GM23248 (cell line): ENCODE measurements at regions not wholly inside any gene's neighbourhood (a gene's known extent, or its start where the extent isn't known, plus 50 kb on each side); places are given as distances from the start of the nearest gene placed in this dataset.

Source experiments
- DNase-seq: peaks from one replicate; pipeline ENCODE4 v3.0.0-alpha.2; 2015
- H2AFZ ChIP-seq: fragments of 200-600 bp; sonication (generic); 2 replicates; pipeline ENCODE4 v1.6.1; 2016; ENCODE audit warnings: antibody characterized with exemption
- H3F3A ChIP-seq: fragments of 200-600 bp; sonication (generic); 2 replicates; pipeline ENCODE4 v1.6.1; 2016; ENCODE audit warnings: mild to moderate bottlenecking, antibody characterized with exemption, mixed run types; ENCODE audit not compliant: insufficient read depth
- H3K27ac ChIP-seq: fragments of 200-600 bp; sonication (generic); 2 replicates; pipeline ENCODE4 v1.5.1; 2016; ENCODE audit warnings: mild to moderate bottlenecking
- H3K27me3 ChIP-seq: fragments of 200-600 bp; sonication (generic); replicated peaks from 2 replicates; pipeline ENCODE4 v1.6.1; 2016; ENCODE audit warnings: mild to moderate bottlenecking; ENCODE audit not compliant: insufficient read depth
- H3K36me3 ChIP-seq: fragments of 200-600 bp; sonication (generic); 2 replicates; pipeline ENCODE4 v1.6.1; 2016; ENCODE audit warnings: low read depth, mild to moderate bottlenecking
- H3K4me1 ChIP-seq: fragments of 200-600 bp; sonication (generic); 2 replicates; pipeline ENCODE4 v1.6.1; 2016; ENCODE audit warnings: mild to moderate bottlenecking; ENCODE audit not compliant: insufficient read depth
- H3K4me2 ChIP-seq: fragments of 200-600 bp; sonication (generic); one replicate; pipeline ENCODE4 v1.6.1; 2016; ENCODE audit warnings: mild to moderate bottlenecking; ENCODE audit not compliant: unreplicated experiment
- H3K4me3 ChIP-seq: fragments of 200-600 bp; sonication (generic); 2 replicates; pipeline ENCODE4 v1.5.1; 2016; ENCODE audit warnings: mild to moderate bottlenecking
- H3K79me2 ChIP-seq: fragments of 200-600 bp; sonication (generic); 2 replicates; pipeline ENCODE4 v1.6.1; 2016; ENCODE audit warnings: mild to moderate bottlenecking; ENCODE audit not compliant: insufficient read depth
- H3K9ac ChIP-seq: fragments of 200-600 bp; sonication (generic); 2 replicates; pipeline ENCODE4 v1.6.1; 2016; ENCODE audit warnings: mild to moderate bottlenecking
- H3K9me2 ChIP-seq: fragments of 200-600 bp; sonication (generic); 2 replicates; pipeline ENCODE4 v1.6.1; 2016; ENCODE audit warnings: mixed run types, mild to moderate bottlenecking, moderate library complexity; ENCODE audit not compliant: insufficient read depth
- H3K9me3 ChIP-seq: fragments of 200-600 bp; sonication (generic); one replicate; pipeline ENCODE4 v1.6.1; 2017; ENCODE audit warnings: low read depth
- H4K20me1 ChIP-seq: fragments of 200-600 bp; sonication (generic); 2 replicates; pipeline ENCODE4 v1.6.0; 2016; ENCODE audit not compliant: insufficient read depth
- EZH2 ChIP-seq: fragments of 200-600 bp; sonication (generic); IDR thresholded peaks from 2 replicates; pipeline ENCODE4 v1.6.1; 2018; ENCODE audit warnings: antibody characterized with exemption, mild to moderate bottlenecking; ENCODE audit not compliant: insufficient read depth, poor library complexity, severe bottlenecking
- EZH2phosphoT487 ChIP-seq: fragments of 200-600 bp; sonication (generic); IDR thresholded peaks from 2 replicates; pipeline ENCODE4 v1.6.1; 2018; ENCODE audit warnings: antibody characterized with exemption, moderate library complexity, mild to moderate bottlenecking, low read depth; ENCODE audit not compliant: insufficient read depth
- WGBS, 2 experiments: methylation state at CpG; one replicate each; pipeline ENCODE4 v1.1.6; 2015 to 2017; ENCODE audit warnings: low lambda C conversion rate in 2 of 2, low coverage in 1 of 2; ENCODE audit errors: missing lambda C conversion rate in 2 of 2; 5-methylcytosine and 5-hydroxymethylcytosine counted together
- in situ Hi-C: fragments of 300-500 bp; cut with MboI; formaldehyde crosslinking; loops from 2 replicates; pipeline ENCODE4 v1.15.0; 2020

DNA sequence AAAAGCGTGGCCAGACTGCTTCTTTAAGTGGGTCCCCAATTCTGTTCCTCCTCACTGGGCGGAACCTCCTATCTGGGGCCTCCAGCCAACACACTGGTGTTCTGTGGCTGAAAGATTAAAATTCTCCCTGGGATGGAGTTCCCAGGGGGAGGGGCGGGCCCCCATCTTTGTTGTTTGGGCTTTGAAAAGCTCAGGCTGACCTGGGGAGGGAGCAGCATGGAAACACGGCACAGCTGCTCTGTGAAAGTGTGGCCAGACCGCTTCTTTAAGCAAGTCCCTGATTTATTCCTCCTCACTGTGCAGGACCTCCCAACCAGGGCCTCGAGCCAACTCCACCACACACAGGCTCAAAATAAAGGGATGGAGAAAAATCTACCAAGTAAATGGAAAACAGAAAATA lies 219.5 kb downstream of the TMEM47 start:
- H3K9me3 ChIP-seq = no peaks in the 10 kb centered on the region
- no peaks in the 10 kb centered on the region for H3K79me2 ChIP-seq
- WGBS, 2 experiments = 10 to 15% methylated on average over 4 to 6 of the region's 6 CpGs
- in situ Hi-C loops = no loop called here
- H4K20me1 ChIP-seq = no peaks in the 10 kb centered on the region
- H3F3A ChIP-seq = no peaks in the 10 kb centered on the region
- no peak overlapping the region for H2AFZ ChIP-seq
- no peak for DNase-seq
- no peak overlapping the region for H3K9ac ChIP-seq
- H3K36me3 ChIP-seq = no peaks in the 10 kb centered on the region
- no peaks in the 10 kb centered on the region for H3K9me2 ChIP-seq
- no peak overlapping the region for H3K4me2 ChIP-seq
- no peak overlapping the region for H3K4me3 ChIP-seq
- no peak for TF ChIP-seq EZH2
- no peak for TF ChIP-seq EZH2phosphoT487
- H3K27ac ChIP-seq = no peak overlapping the region
- no peaks in the 10 kb centered on the region for H3K4me1 ChIP-seq
- H3K27me3 ChIP-seq = no peaks in the 10 kb centered on the region

DNA sequence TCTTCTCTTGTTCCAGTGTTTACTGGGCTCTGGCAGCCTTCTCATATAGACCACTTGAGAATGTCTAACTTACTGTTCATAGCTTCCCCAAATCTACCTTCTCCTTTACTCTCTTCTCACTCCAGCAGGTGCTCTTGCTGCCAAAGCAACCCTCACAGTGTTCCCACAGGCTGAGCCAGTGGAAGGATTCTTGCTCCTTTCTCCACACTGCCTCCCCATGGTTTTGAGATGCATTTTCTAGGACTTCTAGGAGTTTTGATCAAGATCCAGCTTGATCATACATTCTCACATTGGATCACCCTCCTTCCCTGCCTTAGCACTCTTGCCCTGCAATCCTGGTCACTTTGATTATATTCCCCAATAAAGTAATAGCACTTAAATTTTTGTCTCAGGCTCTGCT lies 230.8 kb downstream of the TMEM47 start:
- H3K9me3 ChIP-seq = no peaks in the 10 kb centered on the region
- no peaks in the 10 kb centered on the region for H3K27me3 ChIP-seq
- H3K9me2 ChIP-seq = no peaks in the 10 kb centered on the region
- no peak overlapping the region for H3K9ac ChIP-seq
- H3K4me1 ChIP-seq = no peaks in the 10 kb centered on the region
- H3K79me2 ChIP-seq = no peaks in the 10 kb centered on the region
- no peak overlapping the region for H3K4me2 ChIP-seq
- no peak for TF ChIP-seq EZH2phosphoT487
- no peak for TF ChIP-seq EZH2
- in situ Hi-C loops = no loop called here
- no peaks in the 10 kb centered on the region for H4K20me1 ChIP-seq
- H2AFZ ChIP-seq = no peak overlapping the region
- no peaks in the 10 kb centered on the region for H3K36me3 ChIP-seq
- H3F3A ChIP-seq = no peaks in the 10 kb centered on the region
- H3K27ac ChIP-seq = no peak overlapping the region
- H3K4me3 ChIP-seq = no peak overlapping the region
- no peak for DNase-seq

- Histone ChIP-seq H3F3A (no peaks in the 10 kb centered on the region), H3K4me1 (no peaks in the 10 kb centered on the region), H3K9me3 (no peaks in the 10 kb centered on the region), H2AFZ (no peak overlapping the region), H3K4me2 (no peak overlapping the region), H3K27ac (no peak overlapping the region), H3K9ac (no peak overlapping the region), H3K36me3 (no peaks in the 10 kb centered on the region), H4K20me1 (no peaks in the 10 kb centered on the region), H3K4me3 (no peak overlapping the region), H3K9me2 (no peaks in the 10 kb centered on the region), H3K79me2 (no peaks in the 10 kb centered on the region), H3K27me3 (no peaks in the 10 kb centered on the region)
- WGBS, 2 experiments = 55 to 71% methylated on average over 1 of the region's 1 CpG
- no peak for TF ChIP-seq EZH2phosphoT487
- no peak for TF ChIP-seq EZH2
- in situ Hi-C loops = no loop called here
- no peak for DNase-seq
Measured at GRCh38 chrX:34406580-34406979, 250.5 kb downstream of the TMEM47 start.

- no peak for DNase-seq
- in situ Hi-C loops = no loop called here
- TF ChIP-seq EZH2 (no peak), EZH2phosphoT487 (no peak)
- H3K9ac ChIP-seq = no peak overlapping the region
- 13 to 21% methylated on average over 7 of the region's 7 CpGs for WGBS, 2 experiments
- no peaks in the 10 kb centered on the region for H3K79me2 ChIP-seq
- no peak overlapping the region for H3K27ac ChIP-seq
- H4K20me1 ChIP-seq = no peaks in the 10 kb centered on the region
- H3K4me2 ChIP-seq = no peak overlapping the region
- no peaks in the 10 kb centered on the region for H3K4me1 ChIP-seq
- H3F3A ChIP-seq = no peaks in the 10 kb centered on the region
- H2AFZ ChIP-seq = no peak overlapping the region
- H3K9me3 ChIP-seq = no peaks in the 10 kb centered on the region
- no peaks in the 10 kb centered on the region for H3K36me3 ChIP-seq
- no peaks in the 10 kb centered on the region for H3K27me3 ChIP-seq
- no peak overlapping the region for H3K4me3 ChIP-seq
- H3K9me2 ChIP-seq = no peaks in the 10 kb centered on the region
Measured at GRCh38 chrX:34404386-34405070, 252.6 kb downstream of the TMEM47 start.

- Histone ChIP-seq H3K9me3 (no peaks in the 10 kb centered on the region), H3K4me3 (no peak overlapping the region), H3K27me3 (no peaks in the 10 kb centered on the region), H3F3A (no peaks in the 10 kb centered on the region), H3K79me2 (no peaks in the 10 kb centered on the region), H3K36me3 (no peaks in the 10 kb centered on the region), H2AFZ (no peak overlapping the region), H3K27ac (no peak overlapping the region), H3K4me1 (no peaks in the 10 kb centered on the region), H3K9me2 (no peaks in the 10 kb centered on the region), H3K9ac (no peak overlapping the region), H3K4me2 (no peak overlapping the region), H4K20me1 (no peaks in the 10 kb centered on the region)
- WGBS, 2 experiments = 0 to 18% methylated on average over 1 of the region's 1 CpG
- no peak for TF ChIP-seq EZH2phosphoT487
- no peak for TF ChIP-seq EZH2
- no peak for DNase-seq
- in situ Hi-C loops = no loop called here
Measured at GRCh38 chrX:34401411-34401810, 255.7 kb downstream of the TMEM47 start.
